Right lobe of liver (tissue), 6 donors: ENCODE measurements at regions not wholly inside any gene's neighbourhood (a gene's known extent, or its start where the extent isn't known, plus 50 kb on each side); places are given as distances from the start of the nearest gene placed in this dataset.
"Not testable (repeated sequence)": the region's sequence is repeated elsewhere in the genome, so short reads cannot be mapped to it uniquely, and the experiment has no call there.

ENCODE experiments used
- ATAC-seq, 4 donors: fragments of 200-7000 bp; cut with Tn5 transposase; one replicate each; pipeline ENCODE4 v1.9.1; 2020; ENCODE audit warnings: mild to moderate bottlenecking in 4 of 4, moderate library complexity in 4 of 4
- DNase-seq, 3 donors: peaks; one replicate each; pipeline ENCODE4 v3.0.0-alpha.2; 2020
- H3K27ac ChIP-seq, 3 donors: fragments of 200-600 bp; one replicate each; pipeline ENCODE4 v1.8.0; 2022
- H3K27me3 ChIP-seq, 2 donors: fragments of 200-600 bp; one replicate each; pipeline ENCODE4 v1.8.0; 2022
- H3K36me3 ChIP-seq, 4 donors: fragments of 200-600 bp; sonication (generic) in 1 of 4; one replicate each; pipeline versions ENCODE4 v1.5.1 to v1.8.0; 2017 to 2022; ENCODE audit warnings: control low read depth in 1 of 4
- H3K4me1 ChIP-seq, 4 donors: fragments of 200-600 bp; sonication (generic) in 1 of 4; one replicate each; pipeline versions ENCODE4 v1.5.1 to v1.8.0; 2017 to 2022; ENCODE audit warnings: control low read depth in 1 of 4
- H3K4me3 ChIP-seq, 3 donors: fragments of 200-600 bp; one replicate each; pipeline ENCODE4 v1.8.0; 2022
- H3K9me3 ChIP-seq, 4 donors: fragments of 200-600 bp; sonication (generic) in 1 of 4; one replicate each; pipeline versions ENCODE4 v1.5.1 to v1.8.0; 2017 to 2022; ENCODE audit warnings: control low read depth in 1 of 4
- POLR2A ChIP-seq: fragments of 450-650 bp; IDR thresholded peaks from one replicate; pipeline ENCODE4 v1.6.1; 2017; ENCODE audit warnings: antibody characterized with exemption, mild to moderate bottlenecking
- WGBS: methylation state at CpG from one replicate; pipeline ENCODE4 v1.1.6; 2018; ENCODE audit warnings: low coverage, low lambda C conversion rate; ENCODE audit not compliant: insufficient coverage; ENCODE audit errors: missing lambda C conversion rate; 5-methylcytosine and 5-hydroxymethylcytosine counted together
- intact Hi-C, 2 donors: fragments of 100-400 bp; cut with DNase I; formaldehyde crosslinking; loops; one replicate each; pipeline versions ENCODE4 v1.11.2 to v1.14.1; 2022
- TF ChIP-seq, protein P1 (sequence below), 4 donors: fragments of 200-600 bp in 3 of 4; fragments of 450-650 bp in 1 of 4; IDR thresholded peaks; one replicate each; pipeline versions ENCODE4 v1.5.1 to v1.8.0; 2016 to 2022; ENCODE audit warnings: antibody characterized with exemption in 4 of 4, mild to moderate bottlenecking in 2 of 4
- donor health status: DM: no; HTN: yes; CAD: no.
- donor health status: DM: no; HTN: no; CAD: no.
- donor health status: DM: no; HTN: no; CAD: no.
- donor health status: DM: no; HTN: yes; CAD: no.
- donor health status: DM: no; HTN: yes; CAD: no.

DNA sequence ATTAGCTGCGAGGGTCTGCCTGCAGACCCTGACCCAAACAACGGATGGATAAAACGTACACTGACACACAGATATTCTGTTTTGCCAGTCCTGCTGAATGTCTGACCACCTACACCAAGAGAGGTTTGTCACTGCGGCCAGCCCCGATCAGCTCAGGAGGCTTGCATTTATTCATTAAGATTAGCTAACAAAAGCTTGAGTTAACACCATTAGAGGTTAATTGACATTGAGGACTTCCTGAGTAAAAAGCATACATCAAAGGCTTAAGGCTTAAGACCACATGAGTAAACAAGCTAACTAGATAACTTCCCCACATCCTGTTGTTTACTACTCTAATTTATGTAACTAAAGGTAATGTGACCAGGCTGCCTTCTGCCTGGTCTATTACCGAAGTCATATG lies 198.1 kb upstream of the TRPC7 start:
- WGBS = 48% methylated on average over 6 of the region's 6 CpGs
- Histone ChIP-seq H3K4me3 (no peak overlapping the region), H3K9me3 (no peaks in the 10 kb centered on the region), H3K36me3 (no peaks in the 10 kb centered on the region), H3K27me3 (no peaks in the 10 kb centered on the region), H3K4me1 (no peaks in the 10 kb centered on the region), H3K27ac (no peak overlapping the region)
- DNase-seq (no peak), ATAC-seq (no peak)
- TF ChIP-seq, protein P1, sequence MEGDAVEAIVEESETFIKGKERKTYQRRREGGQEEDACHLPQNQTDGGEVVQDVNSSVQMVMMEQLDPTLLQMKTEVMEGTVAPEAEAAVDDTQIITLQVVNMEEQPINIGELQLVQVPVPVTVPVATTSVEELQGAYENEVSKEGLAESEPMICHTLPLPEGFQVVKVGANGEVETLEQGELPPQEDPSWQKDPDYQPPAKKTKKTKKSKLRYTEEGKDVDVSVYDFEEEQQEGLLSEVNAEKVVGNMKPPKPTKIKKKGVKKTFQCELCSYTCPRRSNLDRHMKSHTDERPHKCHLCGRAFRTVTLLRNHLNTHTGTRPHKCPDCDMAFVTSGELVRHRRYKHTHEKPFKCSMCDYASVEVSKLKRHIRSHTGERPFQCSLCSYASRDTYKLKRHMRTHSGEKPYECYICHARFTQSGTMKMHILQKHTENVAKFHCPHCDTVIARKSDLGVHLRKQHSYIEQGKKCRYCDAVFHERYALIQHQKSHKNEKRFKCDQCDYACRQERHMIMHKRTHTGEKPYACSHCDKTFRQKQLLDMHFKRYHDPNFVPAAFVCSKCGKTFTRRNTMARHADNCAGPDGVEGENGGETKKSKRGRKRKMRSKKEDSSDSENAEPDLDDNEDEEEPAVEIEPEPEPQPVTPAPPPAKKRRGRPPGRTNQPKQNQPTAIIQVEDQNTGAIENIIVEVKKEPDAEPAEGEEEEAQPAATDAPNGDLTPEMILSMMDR (IDR thresholded peaks at IDR 0.05) = no peak
- TF ChIP-seq POLR2A = no peak
- intact Hi-C loops = no loop called here

DNA sequence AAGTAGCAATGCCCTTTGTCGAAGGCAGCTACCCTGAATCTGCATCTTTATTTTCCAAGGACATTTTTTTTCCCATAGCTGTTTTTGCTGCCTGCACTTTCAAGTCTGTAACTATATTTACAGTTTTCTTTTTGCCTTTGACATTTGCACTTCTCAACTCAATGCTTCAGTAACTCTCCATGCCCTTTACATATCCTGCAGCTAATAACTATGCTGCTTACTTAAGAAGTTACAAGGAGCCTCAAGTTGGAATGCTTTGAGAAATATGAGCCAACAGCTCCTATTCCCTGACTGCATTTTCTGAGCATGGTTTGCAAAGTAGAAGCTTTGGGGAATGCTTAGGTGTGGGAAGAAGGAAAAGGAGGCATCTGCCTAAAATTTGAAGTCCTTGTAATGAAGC lies 194.8 kb upstream of the TRPC7 start:
- H3K36me3 ChIP-seq = no peaks in the 10 kb centered on the region
- no peaks in the 10 kb centered on the region for H3K4me1 ChIP-seq
- H3K27me3 ChIP-seq = no peaks in the 10 kb centered on the region
- H3K4me3 ChIP-seq = no peak overlapping the region
- intact Hi-C loops = no loop called here
- 47% methylated on average over 1 of the region's 1 CpG for WGBS
- H3K9me3 ChIP-seq = no peaks in the 10 kb centered on the region
- DNase-seq = no peak
- no peak for TF ChIP-seq POLR2A
- TF ChIP-seq, protein P1 (IDR thresholded peaks at IDR 0.05) = no peak
- H3K27ac ChIP-seq = no peak overlapping the region
- no peak for ATAC-seq

DNA sequence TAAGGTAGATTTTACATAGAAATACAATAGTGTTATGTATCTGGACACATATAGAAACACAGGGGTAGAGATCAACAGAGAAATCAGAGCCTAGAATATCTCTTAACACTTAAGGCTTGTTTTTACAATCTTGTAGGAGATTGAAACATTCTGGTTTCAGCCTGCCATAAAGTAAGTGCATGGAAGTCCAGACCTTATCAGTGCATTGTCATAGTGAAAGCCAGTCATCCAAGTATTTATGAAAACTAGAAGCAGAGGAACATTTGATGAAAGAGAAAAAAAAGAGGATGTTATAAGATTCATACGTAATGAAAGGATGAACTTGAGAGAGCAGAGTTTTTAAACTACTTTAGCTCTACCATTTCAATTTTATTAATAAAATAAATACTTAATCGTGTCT lies 194.3 kb upstream of the TRPC7 start:
- no peaks in the 10 kb centered on the region for H3K9me3 ChIP-seq
- TF ChIP-seq, protein P1 (IDR thresholded peaks at IDR 0.05) = no peak
- no peak for TF ChIP-seq POLR2A
- no peak overlapping the region for H3K4me3 ChIP-seq
- DNase-seq = no peak
- ATAC-seq = no peak
- intact Hi-C loops = no loop called here
- no peak overlapping the region for H3K27ac ChIP-seq
- 51% methylated on average over 2 of the region's 2 CpGs for WGBS
- no peaks in the 10 kb centered on the region for H3K4me1 ChIP-seq
- no peaks in the 10 kb centered on the region for H3K36me3 ChIP-seq
- H3K27me3 ChIP-seq = no peaks in the 10 kb centered on the region

DNA sequence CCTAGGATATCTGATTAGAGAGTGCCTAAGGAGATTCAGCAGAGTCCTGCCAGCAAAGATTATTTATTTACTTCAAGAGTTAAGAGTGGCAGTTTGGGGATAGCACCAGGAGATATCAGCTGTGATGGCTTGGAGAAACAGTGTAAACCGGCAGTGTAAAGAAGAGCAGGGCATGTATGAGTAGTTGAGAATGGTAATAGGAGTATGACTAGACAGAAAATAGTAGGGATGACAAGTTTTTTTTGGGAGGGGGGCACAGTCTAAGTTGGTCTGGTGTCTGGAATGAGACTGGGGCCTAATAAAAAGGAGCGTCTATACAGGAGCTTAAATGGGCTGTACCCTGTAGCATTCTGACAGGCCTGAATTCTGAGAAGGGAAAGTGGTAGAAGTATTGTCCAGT lies 181.8 kb upstream of the TRPC7 start:
- H3K36me3 ChIP-seq, H3K4me1 ChIP-seq, ATAC-seq, DNase-seq, H3K4me3 ChIP-seq, H3K27ac ChIP-seq, H3K9me3 ChIP-seq, intact Hi-C loops, H3K27me3 ChIP-seq: not testable (repeated sequence)
- 57% methylated on average over 2 of the region's 2 CpGs for WGBS

DNA sequence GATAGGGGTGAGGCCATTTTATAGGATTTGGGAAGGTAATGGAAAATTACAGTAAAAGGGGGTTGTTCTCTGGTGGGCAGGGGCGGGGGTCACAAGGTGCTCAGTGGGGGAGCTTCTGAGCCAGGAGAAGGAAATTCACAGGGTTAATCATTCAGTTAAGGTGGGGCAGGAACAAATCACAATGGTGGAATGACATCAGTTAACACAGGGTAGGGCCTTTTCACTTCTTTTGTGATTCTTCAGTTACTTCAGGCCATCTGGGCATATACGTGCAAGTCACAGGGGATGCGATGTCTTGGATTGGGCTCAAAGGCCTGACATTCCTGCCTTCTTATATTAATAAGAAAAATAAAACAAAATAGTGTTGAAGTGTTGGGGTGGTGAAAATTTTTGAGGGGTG lies 181.1 kb upstream of the TRPC7 start:
- H3K9me3 ChIP-seq, H3K4me3 ChIP-seq, intact Hi-C loops, H3K36me3 ChIP-seq, H3K27me3 ChIP-seq, H3K4me1 ChIP-seq, DNase-seq, ATAC-seq, H3K27ac ChIP-seq: not testable (repeated sequence)
- WGBS = 53% methylated on average over 3 of the region's 3 CpGs

DNA sequence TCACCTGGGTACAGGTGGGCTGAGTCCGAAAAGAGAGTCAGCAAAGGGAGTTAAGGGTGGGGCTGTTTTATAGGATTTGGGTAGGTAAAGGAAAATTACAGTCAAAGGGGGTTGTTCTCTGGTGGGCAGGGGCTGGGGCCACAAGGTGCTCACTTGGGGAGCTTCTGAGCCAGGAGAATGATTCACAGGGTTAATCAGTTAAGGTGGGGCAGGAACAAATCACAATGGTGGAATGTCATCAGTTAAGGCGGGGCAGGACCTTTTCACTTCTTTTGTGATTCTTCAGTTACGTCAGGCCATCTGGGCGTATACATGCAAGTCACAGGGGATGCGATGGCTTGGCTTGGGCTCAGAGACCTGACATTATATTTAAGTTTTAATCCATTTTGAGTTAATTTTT lies 179.7 kb upstream of the TRPC7 start:
- H3K27ac ChIP-seq, H3K36me3 ChIP-seq, H3K9me3 ChIP-seq, H3K4me3 ChIP-seq, intact Hi-C loops, DNase-seq, ATAC-seq, H3K27me3 ChIP-seq, H3K4me1 ChIP-seq: not testable (repeated sequence)
- WGBS = 54% methylated on average over 3 of the region's 5 CpGs
